Frontal cortex (tissue), 3 donors: ENCODE measurements at regions not wholly inside any gene's neighbourhood (a gene's known extent, or its start where the extent isn't known, plus 50 kb on each side); places are given as distances from the start of the nearest gene placed in this dataset.
"Not testable (repeated sequence)": the region's sequence is repeated elsewhere in the genome, so short reads cannot be mapped to it uniquely, and the experiment has no call there.

ENCODE experiments used
- DNase-seq, 2 donors: peaks; one replicate each; pipeline ENCODE4 v3.0.0; 2012; ENCODE audit warnings: low spot score in 2 of 2
- FAIRE-seq: peaks from 2 replicates; lab custom pipeline; 2012; peaks lifted over from hg19 to GRCh38; lab: Jason Lieb, UNC
- donor health status: control.
- donor health status: control.
- donor health status: control.

DNA sequence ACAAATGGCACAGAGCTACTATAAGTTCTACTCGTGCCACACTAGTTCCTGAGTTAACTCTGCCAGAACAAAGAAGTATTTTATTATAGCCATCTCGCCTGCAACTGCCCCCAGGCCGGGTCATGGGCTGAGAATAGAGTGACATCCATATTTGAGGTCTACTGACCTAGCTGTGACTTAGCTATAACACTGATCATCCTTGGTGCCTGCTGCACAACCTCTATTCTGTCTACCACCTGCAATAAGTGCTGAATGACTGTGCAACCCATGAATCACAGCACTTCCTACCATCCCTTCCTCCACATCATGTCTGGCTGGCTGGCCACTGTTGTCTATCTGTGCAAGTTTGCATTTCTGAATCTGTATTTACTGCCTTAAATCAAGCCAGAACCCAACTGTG, 506.5 kb upstream of the TBL1XR1 start:
- FAIRE-seq = no peak

DNA sequence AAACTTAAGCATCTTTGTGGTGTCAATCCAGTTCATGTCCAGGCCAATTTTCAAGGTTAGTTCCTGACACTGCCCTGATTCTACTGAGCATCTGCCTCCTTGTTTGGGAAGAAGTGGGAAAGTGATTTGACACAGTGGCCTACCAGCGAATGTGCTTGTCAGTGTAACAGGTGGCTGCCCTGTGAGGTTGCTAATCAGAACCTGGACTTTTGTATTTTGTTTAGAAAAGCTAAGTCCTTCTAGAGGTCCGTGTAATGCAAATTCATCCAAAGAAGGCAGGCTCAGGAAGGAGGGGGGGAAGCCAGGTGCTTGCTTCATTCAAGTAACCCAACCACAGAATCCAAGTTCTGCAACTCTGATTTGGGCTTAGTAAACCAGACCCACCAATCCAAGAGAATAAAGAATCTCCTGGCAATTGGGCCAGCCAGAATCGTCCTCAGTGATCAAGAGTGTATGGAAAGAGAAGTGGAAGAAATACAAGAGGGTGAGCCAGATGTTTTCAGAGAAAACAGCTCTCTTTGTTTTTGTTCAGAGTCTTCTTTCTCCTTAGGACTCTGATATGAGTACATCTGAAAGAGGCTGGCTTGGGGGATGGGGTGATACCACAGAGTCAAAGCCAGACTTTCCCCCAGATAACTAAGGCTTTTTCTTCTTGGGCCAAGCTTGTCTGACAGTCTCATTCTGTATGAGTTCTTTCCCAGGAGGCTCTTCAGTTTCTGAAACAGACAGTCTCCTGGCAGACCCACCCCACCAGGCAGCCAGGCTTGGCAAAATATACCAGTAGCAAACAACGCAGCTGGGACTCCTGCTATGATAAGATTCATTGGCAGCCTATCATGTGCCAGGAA, 508.9 kb upstream of the TBL1XR1 start:
- no peak for FAIRE-seq
- no peak for DNase-seq

More for the DNA sequence above, 506.5 kb upstream of the TBL1XR1 start:
- no peak for DNase-seq

GRCh38 chr3:177709470-177709869, 512.2 kb upstream of the TBL1XR1 start:
- not testable (repeated sequence) for DNase-seq, FAIRE-seq

DNA sequence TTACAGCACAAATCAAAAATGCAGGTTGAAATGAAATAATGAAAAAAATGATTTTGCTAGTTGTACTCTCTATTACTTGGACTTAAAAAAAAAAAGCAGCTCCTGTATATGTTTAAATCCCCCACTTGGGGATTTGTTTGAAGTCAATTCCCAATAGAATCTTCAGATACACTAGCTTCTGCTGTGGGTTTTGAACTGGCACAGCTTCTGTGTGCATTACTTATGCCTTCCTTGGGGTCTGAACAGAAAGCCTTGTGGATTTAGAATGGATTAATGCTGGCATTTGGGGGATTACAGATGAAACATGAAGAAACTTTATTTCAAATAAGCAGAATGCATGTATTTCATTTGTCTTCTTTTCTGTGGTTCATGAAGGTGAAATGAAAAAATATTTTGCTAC, 513.2 kb upstream of the TBL1XR1 start:
- FAIRE-seq = no peak
- no peak for DNase-seq

DNA sequence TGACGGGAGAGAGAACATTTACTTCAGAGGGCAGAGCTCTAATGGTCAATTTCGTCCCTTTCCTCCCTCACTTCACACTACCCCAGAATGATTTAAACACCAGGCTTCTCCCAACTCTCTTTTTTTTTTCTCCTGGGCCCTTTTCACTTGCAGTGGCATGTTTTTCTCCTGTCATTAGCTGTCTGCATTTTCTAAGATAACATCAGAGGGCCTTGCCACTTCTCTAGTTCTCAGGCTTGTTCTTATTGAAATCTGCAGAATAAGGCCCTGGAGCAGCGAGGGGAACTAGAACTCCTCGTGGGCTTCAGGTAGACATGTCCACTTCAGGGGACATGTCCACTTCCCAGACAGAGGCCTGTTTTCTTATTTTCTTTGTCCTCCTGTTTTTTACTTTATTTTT, 514.4 kb upstream of the TBL1XR1 start:
- no peak for FAIRE-seq

DNA sequence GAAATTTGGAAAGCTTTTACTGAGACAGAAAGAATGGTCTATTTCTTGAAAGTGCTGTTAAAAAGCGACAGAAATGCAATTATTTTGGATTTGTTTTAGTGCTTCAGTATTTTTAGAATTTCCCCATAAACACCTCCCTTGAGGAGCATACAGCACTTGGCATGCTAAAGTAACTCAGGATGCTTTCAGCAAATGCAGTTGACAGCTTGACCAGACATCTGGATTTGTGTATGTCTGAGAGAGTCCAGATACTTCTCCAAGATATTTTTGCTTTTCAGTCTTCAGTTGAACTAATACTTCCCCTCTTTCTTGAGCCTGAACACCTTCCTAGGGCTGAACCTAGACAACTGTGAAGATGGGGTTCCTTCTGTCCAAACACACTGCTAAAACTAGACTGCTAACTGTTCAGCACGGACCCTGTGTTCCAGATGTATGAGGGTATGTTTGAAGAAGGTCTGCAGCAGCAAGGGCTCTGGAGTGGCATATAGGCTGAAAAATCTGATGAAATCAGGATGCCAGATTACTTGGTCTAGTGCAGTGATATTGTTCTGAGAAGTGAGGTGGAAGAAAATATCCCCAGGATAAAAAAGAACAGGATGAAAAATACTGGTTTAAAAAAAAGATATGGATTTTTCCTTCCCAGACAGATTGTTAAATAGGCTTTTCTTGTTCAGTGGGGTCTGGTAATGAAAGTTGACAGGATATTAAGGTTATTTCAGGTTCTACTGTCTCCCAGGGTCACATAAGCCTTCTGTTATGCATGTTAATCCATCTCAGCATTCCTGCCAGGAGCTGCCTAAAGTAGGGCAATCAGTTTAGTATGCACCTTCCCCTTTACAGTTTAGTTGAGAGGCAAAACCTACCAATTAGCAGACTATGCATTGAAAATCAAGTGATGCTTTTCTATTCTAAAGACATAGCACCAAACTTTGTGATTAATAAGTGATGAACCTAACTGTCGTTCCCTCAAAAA, 516.9 kb upstream of the TBL1XR1 start:
- DNase-seq (no peak), FAIRE-seq (no peak)

More for the DNA sequence above, 514.4 kb upstream of the TBL1XR1 start:
- DNase-seq = no peak

DNA sequence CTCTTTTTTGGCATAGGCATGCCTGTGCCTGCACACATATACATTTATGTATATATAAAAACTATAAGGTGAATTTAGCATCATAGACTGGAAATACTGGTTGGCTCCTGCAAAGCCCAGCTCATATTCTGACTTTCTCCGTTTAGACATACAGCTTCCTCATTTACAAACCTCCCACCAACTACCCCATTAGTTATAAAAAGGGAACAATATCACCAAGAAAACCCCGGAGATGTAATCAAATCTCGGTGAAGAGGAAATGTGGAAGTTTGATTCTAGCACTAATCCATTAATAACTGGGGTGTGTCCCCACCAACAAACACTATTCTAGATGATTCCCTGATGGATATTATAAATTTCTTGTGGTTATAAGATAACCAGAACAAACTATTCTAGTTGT, 517.7 kb upstream of the TBL1XR1 start:
- DNase-seq (no peak), FAIRE-seq (no peak)

DNA sequence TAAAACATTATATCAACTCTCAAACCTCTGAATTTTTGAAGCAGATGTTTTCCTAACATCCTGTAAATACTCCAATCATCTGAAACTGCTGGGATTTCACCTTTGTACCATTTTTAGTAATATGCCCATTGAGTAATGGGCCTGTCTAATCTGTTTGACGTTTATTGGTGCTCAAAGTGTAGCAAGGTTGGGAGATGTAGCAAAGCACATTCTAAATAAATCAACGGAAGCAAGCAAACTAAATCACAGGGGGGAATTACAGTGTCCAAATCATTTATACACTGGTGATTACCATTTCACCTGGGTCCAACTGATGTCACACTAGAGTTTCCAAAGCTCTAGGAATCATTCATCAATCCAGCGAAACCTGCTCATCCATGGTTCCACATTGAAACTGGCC, 518.7 kb upstream of the TBL1XR1 start:
- DNase-seq = no peak
- no peak for FAIRE-seq

DNA sequence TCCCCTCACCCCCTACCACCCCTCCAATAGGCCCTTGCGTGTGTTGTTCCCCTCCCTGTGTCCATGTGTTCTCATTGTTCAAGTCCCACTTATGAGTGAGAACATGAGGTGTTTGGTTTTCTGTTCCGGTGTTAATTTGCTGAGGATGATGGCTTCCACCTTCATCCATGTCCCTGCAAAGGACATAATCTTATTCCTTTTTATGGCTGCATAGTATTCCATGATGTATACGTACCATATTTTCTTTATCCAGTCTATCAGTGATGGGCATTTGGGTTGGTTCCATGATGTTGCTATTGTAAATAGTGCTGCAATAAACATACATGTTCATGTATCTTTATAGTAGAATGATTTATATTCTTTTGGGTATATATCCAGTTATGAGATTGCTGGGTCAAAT, 523.6 kb upstream of the TBL1XR1 start:
- FAIRE-seq, DNase-seq: not testable (repeated sequence)

DNA sequence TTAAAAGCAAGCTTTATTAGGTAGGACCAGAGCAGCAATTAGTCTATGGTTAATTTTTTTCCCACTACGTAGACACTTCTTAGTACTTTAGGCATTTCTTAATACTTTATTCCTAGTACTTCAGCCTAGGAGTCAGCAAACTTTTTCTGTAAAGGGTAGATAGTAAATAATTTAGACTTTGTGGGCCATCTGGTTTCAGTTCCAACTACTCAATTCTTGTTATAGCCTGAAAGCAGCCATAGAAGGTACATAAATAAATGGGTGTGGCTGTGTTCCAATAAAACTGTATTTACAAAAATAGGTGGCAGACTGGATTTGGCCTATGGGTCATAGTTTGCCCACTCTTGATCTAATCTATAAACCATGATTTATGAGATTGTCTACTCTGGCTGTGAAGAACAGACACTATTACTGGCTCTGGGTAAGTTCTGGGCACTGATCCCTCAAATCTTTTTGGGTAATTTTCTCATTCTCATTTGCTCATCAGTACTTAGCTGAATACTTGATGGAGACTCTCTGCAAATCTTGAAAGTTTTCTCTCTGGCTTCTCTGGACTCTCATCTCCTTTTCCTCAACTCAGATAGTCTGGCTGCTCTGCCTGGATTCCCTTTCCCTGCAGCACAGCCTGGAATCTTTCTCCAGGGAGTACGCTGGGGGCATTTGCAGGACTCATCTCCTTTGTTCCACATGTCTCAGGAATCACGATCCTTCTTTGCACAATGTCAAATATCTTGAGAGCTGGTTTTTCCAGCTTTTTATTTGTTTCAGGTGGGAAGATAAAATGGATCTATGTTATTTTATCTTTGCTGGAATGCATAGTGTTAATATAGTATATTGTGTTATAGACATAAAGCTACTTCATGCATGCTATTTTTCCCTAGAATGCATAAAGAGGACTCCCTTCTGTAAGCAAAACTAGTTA, 524.8 kb upstream of the TBL1XR1 start:
- DNase-seq = no peak

DNA sequence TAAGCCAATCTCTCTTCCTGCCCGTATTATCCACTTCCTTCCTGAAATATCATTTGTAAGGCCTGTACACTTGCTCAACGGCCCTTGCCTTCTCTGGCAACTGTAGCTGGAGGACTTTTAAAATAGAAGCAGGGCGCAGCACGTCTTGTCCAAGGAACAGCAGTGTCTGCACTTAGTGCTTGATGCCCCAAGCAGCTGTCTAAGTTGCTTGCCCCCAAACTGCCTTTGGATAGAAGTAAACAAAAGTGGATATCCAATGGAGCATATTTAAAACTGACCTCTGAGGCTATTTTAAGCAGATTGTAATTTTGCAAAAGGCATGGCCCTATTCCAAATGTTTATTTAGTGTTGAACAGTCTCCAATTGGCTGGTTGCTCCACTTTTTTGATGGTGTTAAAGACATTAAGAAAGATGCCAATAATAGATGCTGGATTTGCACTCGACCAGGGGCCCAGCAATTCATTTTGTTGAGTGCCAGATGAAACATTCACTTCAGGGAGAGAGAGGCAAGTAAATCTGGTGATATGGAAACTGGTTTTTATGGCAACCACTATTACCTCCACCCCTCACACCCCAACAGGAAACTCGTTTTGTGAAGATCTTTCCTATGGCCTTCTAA, 526.8 kb upstream of the TBL1XR1 start:
- DNase-seq = no peak
- no peak for FAIRE-seq

More for the DNA sequence above, 524.8 kb upstream of the TBL1XR1 start:
- FAIRE-seq = no peak

GRCh38 chr3:177725165-177725564, 527.9 kb upstream of the TBL1XR1 start:
- FAIRE-seq = no peak

DNA sequence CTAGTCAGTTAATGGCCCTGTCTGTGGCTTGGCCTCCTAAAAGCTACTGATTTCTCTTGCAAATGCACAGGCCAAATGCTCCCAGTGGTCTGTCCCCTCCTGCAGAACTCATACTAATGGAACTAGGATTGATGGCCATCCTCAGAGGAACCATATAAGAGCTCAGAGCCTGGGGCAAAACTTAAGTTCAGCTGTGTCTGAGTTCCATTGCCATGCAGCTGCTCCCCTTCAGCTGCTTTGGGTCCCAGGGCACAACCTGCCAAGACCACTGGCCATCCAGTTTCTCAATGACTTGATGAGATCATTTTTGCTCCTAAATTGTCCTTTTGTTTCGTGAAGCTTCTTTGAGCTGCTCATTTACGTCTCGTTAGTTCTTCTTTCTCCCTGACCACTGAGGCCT, 529.5 kb upstream of the TBL1XR1 start:
- DNase-seq (no peak), FAIRE-seq (no peak)

More at GRCh38 chr3:177725165-177725564, 527.9 kb upstream of the TBL1XR1 start:
- no peak for DNase-seq

- FAIRE-seq (no peak), DNase-seq (no peak)
Observed at GRCh38 chr3:177729956-177730681, 532.8 kb upstream of the TBL1XR1 start.

GRCh38 chr3:177730814-177731213, 533.5 kb upstream of the TBL1XR1 start:
- DNase-seq (no peak), FAIRE-seq (no peak)

- FAIRE-seq (no peak), DNase-seq (no peak)
Observed at GRCh38 chr3:177731644-177732268, 534.5 kb upstream of the TBL1XR1 start.

DNA sequence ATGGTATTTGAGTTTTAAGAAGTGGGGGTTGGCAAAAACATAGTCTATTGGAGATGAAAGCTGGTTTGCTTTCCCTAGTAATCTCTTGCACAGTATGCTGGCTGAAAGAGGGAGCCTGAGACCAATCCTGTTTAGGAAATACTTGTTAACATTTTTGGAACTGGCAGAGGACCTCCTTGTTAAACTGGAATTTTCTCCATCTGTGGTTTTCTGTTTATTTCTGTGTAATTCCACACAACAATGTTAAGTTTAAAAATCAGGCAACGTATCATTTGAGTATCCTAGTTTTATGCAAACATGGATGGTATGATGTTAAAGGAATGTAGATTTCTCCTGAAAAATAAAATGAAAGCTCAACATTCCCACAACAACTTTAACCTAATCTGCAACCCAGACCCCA, 536.0 kb upstream of the TBL1XR1 start:
- no peak for DNase-seq
- FAIRE-seq = no peak

DNA sequence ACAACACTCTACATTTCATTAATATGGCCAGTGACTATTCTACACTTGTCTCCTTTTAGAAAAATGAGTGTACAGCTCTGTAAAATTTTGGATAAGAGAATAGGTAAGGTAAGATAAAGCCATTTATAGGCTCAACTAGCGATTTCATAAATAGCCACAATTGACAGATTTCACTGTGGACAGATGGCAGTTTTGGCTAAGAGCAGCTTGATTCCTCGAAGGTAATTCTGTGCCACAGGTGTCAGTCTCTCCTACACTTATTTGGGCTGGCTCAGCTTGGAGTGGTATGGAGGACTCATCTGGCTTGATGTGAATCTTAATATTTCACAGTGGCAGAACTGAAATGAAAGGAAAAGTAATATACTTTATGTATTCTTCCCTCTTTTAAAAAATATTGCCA, 536.7 kb upstream of the TBL1XR1 start:
- DNase-seq (no peak), FAIRE-seq (no peak)
